PC-9 (cell line): ENCODE measurements at regions not wholly inside any gene's neighbourhood (a gene's known extent, or its start where the extent isn't known, plus 50 kb on each side); places are given as distances from the start of the nearest gene placed in this dataset.

ENCODE experiments used
- BruUV-seq: library from RNA; stranded (reverse); fragments of 400-500 nt; replicated peaks from 2 replicates; lab custom pipeline; 2021; lab: Mats Ljungman, UMichigan
- CTCF ChIA-PET: fragments of 300-600 bp; sonication (Branson Sonifier 250); formaldehyde crosslinking; loops from one replicate; lab custom pipeline; 2022; ENCODE audit warnings: antibody characterized with exemption; lab: Charles Lee
- POLR2A ChIA-PET: fragments of 300-600 bp; sonication (Branson Sonifier 250); formaldehyde crosslinking; loops from one replicate; lab custom pipeline; 2022; ENCODE audit warnings: antibody characterized with exemption; ENCODE audit not compliant: unreplicated experiment; lab: Charles Lee
- DNase-seq, 2 experiments: peaks; one replicate each; pipeline versions ENCODE4 v3.0.0 to v3.0.0-alpha.2; 2015 to 2022; ENCODE audit warnings: mixed read lengths in 1 of 2
- H2AFZ ChIP-seq: fragments of 200-600 bp; sonication (generic); 2 replicates; pipeline ENCODE4 v1.8.1; 2017; ENCODE audit warnings: antibody characterized with exemption
- H3F3A ChIP-seq: fragments of 200-600 bp; sonication (generic); 2 replicates; pipeline ENCODE4 v1.8.1; 2017; ENCODE audit warnings: antibody characterized with exemption, mild to moderate bottlenecking, low read depth; ENCODE audit not compliant: insufficient read depth
- H3K27ac ChIP-seq: fragments of 200-600 bp; sonication (generic); 2 replicates; pipeline ENCODE4 v1.6.1; 2016; ENCODE audit warnings: mixed run types
- H3K27me3 ChIP-seq: fragments of 200-600 bp; sonication (generic); 2 replicates; pipeline ENCODE4 v1.6.1; 2016; ENCODE audit warnings: low read depth, mixed run types; ENCODE audit not compliant: insufficient read depth
- H3K36me3 ChIP-seq: fragments of 200-600 bp; sonication (generic); 2 replicates; pipeline ENCODE4 v1.6.1; 2016; ENCODE audit warnings: low read depth, mixed run types
- H3K4me1 ChIP-seq: fragments of 200-600 bp; sonication (generic); replicated peaks from 2 replicates; pipeline ENCODE4 v1.6.1; 2016; ENCODE audit warnings: mixed run types; ENCODE audit not compliant: insufficient read depth
- H3K4me2 ChIP-seq: fragments of 200-600 bp; sonication (generic); 2 replicates; pipeline ENCODE4 v1.6.1; 2017; ENCODE audit warnings: mixed run types
- H3K4me3 ChIP-seq: fragments of 200-600 bp; sonication (generic); 2 replicates; pipeline ENCODE4 v1.6.1; 2016; ENCODE audit warnings: mixed run types
- H3K79me2 ChIP-seq: fragments of 200-600 bp; sonication (generic); 2 replicates; pipeline ENCODE4 v1.6.1; 2017; ENCODE audit warnings: low read depth, mixed run types
- H3K9me2 ChIP-seq: fragments of 200-600 bp; sonication (generic); 2 replicates; pipeline ENCODE4 v1.8.1; 2017; ENCODE audit warnings: mild to moderate bottlenecking; ENCODE audit not compliant: insufficient read depth
- H3K9me3 ChIP-seq: fragments of 200-600 bp; sonication (generic); 2 replicates; pipeline ENCODE4 v1.8.1; 2016; ENCODE audit warnings: low read depth; ENCODE audit not compliant: insufficient read depth
- H4K20me1 ChIP-seq: fragments of 200-600 bp; sonication (generic); 2 replicates; pipeline ENCODE4 v1.8.1; 2017; ENCODE audit not compliant: insufficient read depth
- EZH2 ChIP-seq: fragments of 200-600 bp; sonication (generic); IDR thresholded peaks from 2 replicates; pipeline ENCODE4 v1.8.0; 2017; ENCODE audit warnings: antibody characterized with exemption, low read depth
- intact Hi-C: fragments of 100-400 bp; cut with micrococcal nuclease; formaldehyde crosslinking; loops from one replicate; pipeline ENCODE4 v1.10.0; 2022; ENCODE audit not compliant: unreplicated experiment
- TF ChIP-seq, protein P1 (sequence below): fragments of 200-600 bp; sonication (generic); conservative IDR thresholded peaks from 2 replicates; pipeline ENCODE4 v1.6.1; 2017; ENCODE audit warnings: mixed run types, antibody characterized with exemption, mild to moderate bottlenecking, moderate library complexity

GRCh38 chr7:85750454-85750949 lies 563.6 kb upstream of the SEMA3D start:
- intact Hi-C loops = loop anchor here (2.0 to 5.0 kb wide), 3 partner anchors 198 to 1816 kb away; no protein-coding TSS in a partner anchor
- DNase-seq = peak in 1 of 2 experiments; percentile 33

GRCh38 chr7:85749696-85750453 lies 563.0 kb upstream of the SEMA3D start:
- Histone ChIP-seq H3K27me3 (no peaks in the 10 kb centered on the region), H3K36me3 (no peaks in the 10 kb centered on the region), H3K4me2 (no peak overlapping the region), H3K4me3 (no peak overlapping the region), H3K9me2 (no peaks in the 10 kb centered on the region), H3K9me3 (peaks cover 7% of the 10 kb centered on the region), H3K79me2 (no peaks in the 10 kb centered on the region), H2AFZ (no peak overlapping the region), H3K27ac (no peak overlapping the region), H3K4me1 (no peaks in the 10 kb centered on the region), H4K20me1 (no peaks in the 10 kb centered on the region), H3F3A (no peaks in the 10 kb centered on the region)
- no peak for TF ChIP-seq EZH2
- TF ChIP-seq, protein P1, sequence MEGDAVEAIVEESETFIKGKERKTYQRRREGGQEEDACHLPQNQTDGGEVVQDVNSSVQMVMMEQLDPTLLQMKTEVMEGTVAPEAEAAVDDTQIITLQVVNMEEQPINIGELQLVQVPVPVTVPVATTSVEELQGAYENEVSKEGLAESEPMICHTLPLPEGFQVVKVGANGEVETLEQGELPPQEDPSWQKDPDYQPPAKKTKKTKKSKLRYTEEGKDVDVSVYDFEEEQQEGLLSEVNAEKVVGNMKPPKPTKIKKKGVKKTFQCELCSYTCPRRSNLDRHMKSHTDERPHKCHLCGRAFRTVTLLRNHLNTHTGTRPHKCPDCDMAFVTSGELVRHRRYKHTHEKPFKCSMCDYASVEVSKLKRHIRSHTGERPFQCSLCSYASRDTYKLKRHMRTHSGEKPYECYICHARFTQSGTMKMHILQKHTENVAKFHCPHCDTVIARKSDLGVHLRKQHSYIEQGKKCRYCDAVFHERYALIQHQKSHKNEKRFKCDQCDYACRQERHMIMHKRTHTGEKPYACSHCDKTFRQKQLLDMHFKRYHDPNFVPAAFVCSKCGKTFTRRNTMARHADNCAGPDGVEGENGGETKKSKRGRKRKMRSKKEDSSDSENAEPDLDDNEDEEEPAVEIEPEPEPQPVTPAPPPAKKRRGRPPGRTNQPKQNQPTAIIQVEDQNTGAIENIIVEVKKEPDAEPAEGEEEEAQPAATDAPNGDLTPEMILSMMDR = no peak
- no peak for DNase-seq
- intact Hi-C loops = loop anchor here (2.0 to 5.0 kb wide), 3 partner anchors 198 to 1815 kb away; no protein-coding TSS in a partner anchor
- no TSS peak for BruUV-seq
- POLR2A ChIA-PET = no interaction called here
- CTCF ChIA-PET = interaction anchor here (0.5 to 0.6 kb wide), 3 partner anchors 181 to 722 kb away, joined by 3 to 9 read pairs (median 5); no protein-coding TSS in a partner anchor

More at GRCh38 chr7:85750454-85750949, 563.6 kb upstream of the SEMA3D start:
- H3K9me3 ChIP-seq = peaks cover under 1% of the 10 kb centered on the region; the same call in 1 of the 2 replicates
- no peaks in the 10 kb centered on the region for H3K27me3 ChIP-seq
- H3K4me2 ChIP-seq = no peak overlapping the region
- no peak overlapping the region for H3K4me3 ChIP-seq
- H2AFZ ChIP-seq = no peak overlapping the region
- no TSS peak for BruUV-seq
- H3K27ac ChIP-seq = no peak overlapping the region
- no peaks in the 10 kb centered on the region for H3K4me1 ChIP-seq
- H3K79me2 ChIP-seq = no peaks in the 10 kb centered on the region
- H3K36me3 ChIP-seq = no peaks in the 10 kb centered on the region
- ChIA-PET CTCF (interaction anchor here (0.6 kb wide), 1 partner anchor 181 kb away, joined by 3 read pairs; no protein-coding TSS in a partner anchor), POLR2A (no interaction called here)
- H3K9me2 ChIP-seq = no peaks in the 10 kb centered on the region
- no peaks in the 10 kb centered on the region for H4K20me1 ChIP-seq
- TF ChIP-seq, protein P1 = peak; percentile 74
- no peak for TF ChIP-seq EZH2
- H3F3A ChIP-seq = no peaks in the 10 kb centered on the region

DNA sequence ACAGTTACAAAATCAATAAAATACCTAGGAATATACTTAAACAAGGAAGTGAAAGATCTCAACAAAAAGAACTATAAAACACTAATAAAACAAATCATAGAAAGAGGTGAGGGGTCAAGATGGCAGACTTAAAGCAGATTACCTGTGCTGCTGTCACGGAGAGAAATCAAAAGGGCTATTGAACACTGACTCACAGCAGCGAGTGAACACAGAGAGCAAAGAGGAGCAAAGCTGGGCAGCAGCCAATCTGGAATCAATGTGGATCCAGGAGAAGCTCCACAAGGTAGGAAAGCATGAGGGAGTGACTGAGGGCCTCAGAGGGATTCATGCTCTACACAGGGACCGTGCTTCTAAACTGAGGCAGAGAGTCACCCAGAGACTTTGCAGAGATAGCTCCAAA lies 562.0 kb upstream of the SEMA3D start:
- Histone ChIP-seq H3K79me2 (no peaks in the 10 kb centered on the region), H3K36me3 (no peaks in the 10 kb centered on the region), H3K27ac (no peak overlapping the region), H3K9me3 (peaks cover 9% of the 10 kb centered on the region), H3K4me1 (no peaks in the 10 kb centered on the region), H3K9me2 (no peaks in the 10 kb centered on the region), H4K20me1 (no peaks in the 10 kb centered on the region), H3K4me2 (no peak overlapping the region), H3K27me3 (no peaks in the 10 kb centered on the region), H3K4me3 (no peak overlapping the region), H3F3A (no peaks in the 10 kb centered on the region), H2AFZ (no peak overlapping the region; the same call in none of the 2 replicates)
- CTCF ChIA-PET = no interaction called here
- DNase-seq = no peak
- BruUV-seq = no TSS peak
- POLR2A ChIA-PET = no interaction called here
- TF ChIP-seq, protein P1 = no peak
- TF ChIP-seq EZH2 = no peak
- intact Hi-C loops = no loop called here
